ENCODE measurements at regions not wholly inside any gene's neighbourhood (a gene's known extent, or its start where the extent isn't known, plus 50 kb on each side); places are given as distances from the start of the nearest gene placed in this dataset.

GRCh38 chr10:3478153-3478552, 305.6 kb upstream of the PITRM1 start:
- TF ChIP-seq CTCF (conservative IDR thresholded peaks at IDR 0.05; ENCODE audit: low read length) (no peak), EZH2phosphoT487 (IDR thresholded peaks at IDR 0.05; ENCODE audit: borderline replicate concordance) (no peak)
- Histone ChIP-seq H3F3A (ENCODE audit: low read depth) (no peaks in the 10 kb centered on the region), H3K4me3 (ENCODE audit: low read length, poor library complexity, severe bottlenecking) (no peak overlapping the region), H3K9ac (ENCODE audit: low read depth, low read length, poor library complexity, severe bottlenecking) (no peak overlapping the region), H3K9me3 (ENCODE audit: insufficient read depth, low read depth, low read length) (no peaks in the 10 kb centered on the region), H3K79me2 (ENCODE audit: insufficient read depth, low read length) (no peaks in the 10 kb centered on the region), H3K4me1 (ENCODE audit: insufficient read depth, low read length, poor library complexity, severe bottlenecking) (peaks cover 15% of the 10 kb centered on the region), H4K20me1 (ENCODE audit: insufficient read depth, low read length, poor library complexity, severe bottlenecking) (no peaks in the 10 kb centered on the region), H3K4me2 (ENCODE audit: low read depth, low read length, poor library complexity, severe bottlenecking) (no peak overlapping the region), H3K27me3 (ENCODE audit: insufficient read depth, low read length, poor library complexity, severe bottlenecking) (no peaks in the 10 kb centered on the region), H3K36me3 (ENCODE audit: insufficient read depth, low read length) (no peaks in the 10 kb centered on the region), H3K9me2 (replicated peaks; ENCODE audit: low read depth, low read length) (no peaks in the 10 kb centered on the region), H2AFZ (ENCODE audit: low read length) (no peak overlapping the region)

DNA sequence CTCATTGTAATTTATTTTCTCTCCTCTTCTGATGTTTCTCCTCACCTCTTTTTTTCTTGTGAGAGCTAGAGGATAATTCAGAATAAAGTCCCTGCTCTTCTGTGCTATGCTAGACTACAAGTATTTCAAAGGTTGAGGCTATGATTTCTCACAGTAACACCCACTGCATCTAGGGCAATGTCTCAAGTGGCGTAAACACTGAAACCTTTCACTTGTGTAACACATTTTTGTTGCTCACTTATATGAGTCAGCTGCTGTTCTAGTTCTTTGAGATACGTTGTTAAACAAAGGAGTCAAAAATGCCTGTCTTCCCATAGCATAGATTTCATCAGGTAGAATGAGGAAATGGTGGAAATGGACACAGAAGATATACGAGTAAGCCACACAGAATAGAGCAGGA, 305.1 kb upstream of the PITRM1 start:
- Histone ChIP-seq H3K4me1 (ENCODE audit: insufficient read depth, low read length, poor library complexity, severe bottlenecking) (peaks cover 12% of the 10 kb centered on the region), H3K4me2 (ENCODE audit: low read depth, low read length, poor library complexity, severe bottlenecking) (no peak overlapping the region), H4K20me1 (ENCODE audit: insufficient read depth, low read length, poor library complexity, severe bottlenecking) (no peaks in the 10 kb centered on the region), H3K36me3 (ENCODE audit: insufficient read depth, low read length) (no peaks in the 10 kb centered on the region), H3K27me3 (ENCODE audit: insufficient read depth, low read length, poor library complexity, severe bottlenecking) (no peaks in the 10 kb centered on the region), H3F3A (ENCODE audit: low read depth) (no peaks in the 10 kb centered on the region), H3K4me3 (ENCODE audit: low read length, poor library complexity, severe bottlenecking) (no peak overlapping the region), H3K9ac (ENCODE audit: low read depth, low read length, poor library complexity, severe bottlenecking) (no peak overlapping the region), H3K79me2 (ENCODE audit: insufficient read depth, low read length) (no peaks in the 10 kb centered on the region), H3K9me3 (ENCODE audit: insufficient read depth, low read depth, low read length) (no peaks in the 10 kb centered on the region), H2AFZ (ENCODE audit: low read length) (no peak overlapping the region), H3K9me2 (replicated peaks; ENCODE audit: low read depth, low read length) (no peaks in the 10 kb centered on the region)
- TF ChIP-seq EZH2phosphoT487 (IDR thresholded peaks at IDR 0.05; ENCODE audit: borderline replicate concordance) (no peak), CTCF (conservative IDR thresholded peaks at IDR 0.05; ENCODE audit: low read length) (no peak)

GRCh38 chr10:3476640-3477448, 304.3 kb upstream of the PITRM1 start:
- no peak overlapping the region for H3K4me2 ChIP-seq (ENCODE audit: low read depth, low read length, poor library complexity, severe bottlenecking)
- H3K27me3 ChIP-seq (ENCODE audit: insufficient read depth, low read length, poor library complexity, severe bottlenecking) = no peaks in the 10 kb centered on the region
- H3K4me3 ChIP-seq (ENCODE audit: low read length, poor library complexity, severe bottlenecking) = no peak overlapping the region
- H3K4me1 ChIP-seq (ENCODE audit: insufficient read depth, low read length, poor library complexity, severe bottlenecking) = peaks cover 14% of the 10 kb centered on the region
- H4K20me1 ChIP-seq (ENCODE audit: insufficient read depth, low read length, poor library complexity, severe bottlenecking) = no peaks in the 10 kb centered on the region
- no peak overlapping the region for H2AFZ ChIP-seq (ENCODE audit: low read length)
- no peaks in the 10 kb centered on the region for H3F3A ChIP-seq (ENCODE audit: low read depth)
- TF ChIP-seq EZH2phosphoT487 (IDR thresholded peaks at IDR 0.05; ENCODE audit: borderline replicate concordance) = no peak
- no peak for TF ChIP-seq CTCF (conservative IDR thresholded peaks at IDR 0.05; ENCODE audit: low read length)
- no peaks in the 10 kb centered on the region for H3K9me2 ChIP-seq (replicated peaks; ENCODE audit: low read depth, low read length)
- no peak overlapping the region for H3K9ac ChIP-seq (ENCODE audit: low read depth, low read length, poor library complexity, severe bottlenecking)
- no peaks in the 10 kb centered on the region for H3K36me3 ChIP-seq (ENCODE audit: insufficient read depth, low read length)
- no peaks in the 10 kb centered on the region for H3K9me3 ChIP-seq (ENCODE audit: insufficient read depth, low read depth, low read length)
- no peaks in the 10 kb centered on the region for H3K79me2 ChIP-seq (ENCODE audit: insufficient read depth, low read length)
